ENCODE measurements at regions not wholly inside any gene's neighbourhood (a gene's known extent, or its start where the extent isn't known, plus 50 kb on each side); places are given as distances from the start of the nearest gene placed in this dataset.

DNA sequence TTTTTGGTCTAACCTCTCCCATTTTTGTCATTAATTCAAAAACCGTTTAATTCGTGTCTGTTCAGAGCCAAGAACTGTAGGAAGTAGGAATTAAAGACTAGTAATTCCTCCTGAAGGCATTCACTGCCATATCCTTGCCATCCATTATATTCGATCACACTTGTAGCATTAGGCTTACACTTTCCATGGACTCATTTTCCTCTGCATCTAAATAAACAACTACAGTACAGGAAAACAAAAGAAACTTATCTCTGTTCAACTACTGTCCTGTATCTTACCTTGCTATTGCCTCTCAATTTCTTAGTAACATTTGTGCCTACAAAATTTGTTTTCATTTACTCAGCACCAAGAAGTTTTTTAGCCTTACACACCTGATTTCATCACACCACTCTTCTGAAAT is 111.6 kb upstream of the SEMA3C start:
- TF ChIP-seq SIN3A (IDR thresholded peaks at IDR 0.05; ENCODE audit: borderline replicate concordance, insufficient read depth, low read length) (no peak), FOXP2 (optimal IDR thresholded peaks at IDR 0.05; ENCODE audit: borderline replicate concordance, extremely low read depth, extremely low read length, insufficient read depth) (no peak), POLR2AphosphoS5 (IDR thresholded peaks at IDR 0.05; ENCODE audit: low read depth, low read length) (no peak), TAF1 (IDR thresholded peaks at IDR 0.05; ENCODE audit: borderline replicate concordance, insufficient read depth, low read length) (no peak)
- TF ChIP-seq, protein P1, sequence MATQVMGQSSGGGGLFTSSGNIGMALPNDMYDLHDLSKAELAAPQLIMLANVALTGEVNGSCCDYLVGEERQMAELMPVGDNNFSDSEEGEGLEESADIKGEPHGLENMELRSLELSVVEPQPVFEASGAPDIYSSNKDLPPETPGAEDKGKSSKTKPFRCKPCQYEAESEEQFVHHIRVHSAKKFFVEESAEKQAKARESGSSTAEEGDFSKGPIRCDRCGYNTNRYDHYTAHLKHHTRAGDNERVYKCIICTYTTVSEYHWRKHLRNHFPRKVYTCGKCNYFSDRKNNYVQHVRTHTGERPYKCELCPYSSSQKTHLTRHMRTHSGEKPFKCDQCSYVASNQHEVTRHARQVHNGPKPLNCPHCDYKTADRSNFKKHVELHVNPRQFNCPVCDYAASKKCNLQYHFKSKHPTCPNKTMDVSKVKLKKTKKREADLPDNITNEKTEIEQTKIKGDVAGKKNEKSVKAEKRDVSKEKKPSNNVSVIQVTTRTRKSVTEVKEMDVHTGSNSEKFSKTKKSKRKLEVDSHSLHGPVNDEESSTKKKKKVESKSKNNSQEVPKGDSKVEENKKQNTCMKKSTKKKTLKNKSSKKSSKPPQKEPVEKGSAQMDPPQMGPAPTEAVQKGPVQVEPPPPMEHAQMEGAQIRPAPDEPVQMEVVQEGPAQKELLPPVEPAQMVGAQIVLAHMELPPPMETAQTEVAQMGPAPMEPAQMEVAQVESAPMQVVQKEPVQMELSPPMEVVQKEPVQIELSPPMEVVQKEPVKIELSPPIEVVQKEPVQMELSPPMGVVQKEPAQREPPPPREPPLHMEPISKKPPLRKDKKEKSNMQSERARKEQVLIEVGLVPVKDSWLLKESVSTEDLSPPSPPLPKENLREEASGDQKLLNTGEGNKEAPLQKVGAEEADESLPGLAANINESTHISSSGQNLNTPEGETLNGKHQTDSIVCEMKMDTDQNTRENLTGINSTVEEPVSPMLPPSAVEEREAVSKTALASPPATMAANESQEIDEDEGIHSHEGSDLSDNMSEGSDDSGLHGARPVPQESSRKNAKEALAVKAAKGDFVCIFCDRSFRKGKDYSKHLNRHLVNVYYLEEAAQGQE (IDR thresholded peaks at IDR 0.05; ENCODE audit: insufficient read depth in 1 of 2, low read depth in 2 of 2, low read length in 2 of 2) = no peak

DNA sequence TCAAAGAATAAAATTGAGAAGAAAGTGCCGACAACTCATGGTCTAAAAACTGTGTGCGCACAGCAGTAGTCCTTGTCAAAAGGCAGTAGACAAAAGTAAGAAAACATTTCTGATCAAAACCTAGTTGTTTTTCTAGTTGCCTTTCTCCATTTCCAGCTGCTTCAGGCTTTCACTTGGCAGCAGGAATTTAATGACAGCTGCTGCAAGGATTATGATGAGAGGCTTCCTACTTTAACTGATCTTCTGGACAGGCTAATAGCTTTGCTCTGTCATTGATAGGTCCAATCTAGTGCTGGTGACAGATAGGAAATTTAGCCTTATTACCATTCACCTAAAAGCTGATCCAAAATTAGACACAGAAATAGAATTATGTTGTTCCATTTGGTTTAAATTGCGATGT is 110.7 kb upstream of the SEMA3C start:
- TF ChIP-seq SIN3A (IDR thresholded peaks at IDR 0.05; ENCODE audit: borderline replicate concordance, insufficient read depth, low read length) (no peak), FOXP2 (optimal IDR thresholded peaks at IDR 0.05; ENCODE audit: borderline replicate concordance, extremely low read depth, extremely low read length, insufficient read depth) (no peak), TAF1 (IDR thresholded peaks at IDR 0.05; ENCODE audit: borderline replicate concordance, insufficient read depth, low read length) (no peak), POLR2AphosphoS5 (IDR thresholded peaks at IDR 0.05; ENCODE audit: low read depth, low read length) (no peak)
- TF ChIP-seq, protein P1 (IDR thresholded peaks at IDR 0.05; ENCODE audit: insufficient read depth in 1 of 2, low read depth in 2 of 2, low read length in 2 of 2) = no peak

DNA sequence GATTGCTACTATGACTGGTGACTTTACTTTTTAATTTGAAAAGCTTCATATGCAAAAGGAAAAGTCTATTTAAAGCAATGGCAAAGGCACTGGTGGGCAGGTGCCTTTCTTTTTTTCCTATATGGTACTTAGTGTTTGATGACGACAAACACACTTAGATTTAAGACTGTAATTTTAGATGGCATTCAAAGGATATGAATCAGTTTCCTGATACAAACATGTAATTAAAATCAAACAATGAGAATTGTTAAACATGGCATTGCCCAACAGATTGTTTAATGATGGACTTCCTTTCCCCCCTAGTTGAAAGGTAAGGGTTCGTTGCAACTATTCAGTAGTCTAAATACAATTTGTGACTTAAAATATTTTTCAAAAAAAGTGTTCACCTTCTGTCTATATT is 106.5 kb upstream of the SEMA3C start:
- TF ChIP-seq FOXP2 (optimal IDR thresholded peaks at IDR 0.05; ENCODE audit: borderline replicate concordance, extremely low read depth, extremely low read length, insufficient read depth) = no peak
- TF ChIP-seq SIN3A (IDR thresholded peaks at IDR 0.05; ENCODE audit: borderline replicate concordance, insufficient read depth, low read length) = no peak
- TF ChIP-seq, protein P1 (IDR thresholded peaks at IDR 0.05; ENCODE audit: insufficient read depth in 1 of 2, low read depth in 2 of 2, low read length in 2 of 2) = no peak
- TF ChIP-seq POLR2AphosphoS5 (IDR thresholded peaks at IDR 0.05; ENCODE audit: low read depth, low read length) = no peak
- TF ChIP-seq TAF1 (IDR thresholded peaks at IDR 0.05; ENCODE audit: borderline replicate concordance, insufficient read depth, low read length) = no peak

DNA sequence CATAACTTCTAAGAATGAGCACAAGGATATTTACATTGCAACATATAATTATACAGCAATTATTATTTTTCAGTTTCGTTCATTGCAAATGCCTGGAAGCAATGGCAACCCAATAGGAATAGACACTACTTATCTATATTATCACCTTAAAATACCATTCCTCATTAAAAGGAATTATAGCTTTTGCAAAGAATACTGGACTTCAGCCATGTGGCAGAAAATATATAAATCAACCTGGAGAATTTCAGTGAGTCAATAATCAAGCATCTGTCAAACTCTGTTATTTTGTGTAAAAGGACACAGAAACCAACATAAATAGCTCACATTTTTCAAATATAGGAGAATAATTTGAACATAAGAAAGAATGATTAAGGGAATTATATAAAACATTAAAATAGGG is 96.1 kb upstream of the SEMA3C start:
- TF ChIP-seq SIN3A (IDR thresholded peaks at IDR 0.05; ENCODE audit: borderline replicate concordance, insufficient read depth, low read length) (no peak), TAF1 (IDR thresholded peaks at IDR 0.05; ENCODE audit: borderline replicate concordance, insufficient read depth, low read length) (no peak), FOXP2 (optimal IDR thresholded peaks at IDR 0.05; ENCODE audit: borderline replicate concordance, extremely low read depth, extremely low read length, insufficient read depth) (no peak), POLR2AphosphoS5 (IDR thresholded peaks at IDR 0.05; ENCODE audit: low read depth, low read length) (no peak)
- TF ChIP-seq, protein P1 (IDR thresholded peaks at IDR 0.05; ENCODE audit: insufficient read depth in 1 of 2, low read depth in 2 of 2, low read length in 2 of 2) = no peak

DNA sequence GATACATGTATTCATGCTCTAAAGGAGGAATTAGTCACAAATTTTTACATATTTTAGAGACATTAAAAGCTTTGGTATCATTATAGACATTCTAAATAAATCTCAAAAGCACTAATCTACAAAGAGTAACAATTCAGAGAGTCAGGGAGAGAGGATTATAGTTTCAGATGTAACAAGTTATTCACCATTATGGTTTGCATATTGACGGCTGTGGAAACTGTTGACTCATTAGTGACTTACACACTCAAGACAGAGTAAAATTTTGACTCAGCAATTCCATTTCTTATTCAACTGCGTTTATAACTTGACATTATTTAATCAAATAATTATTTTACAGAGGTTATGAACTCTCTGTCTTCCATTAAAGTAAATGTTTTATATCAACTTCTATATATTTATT is 95.4 kb upstream of the SEMA3C start:
- TF ChIP-seq SIN3A (IDR thresholded peaks at IDR 0.05; ENCODE audit: borderline replicate concordance, insufficient read depth, low read length) (no peak), POLR2AphosphoS5 (IDR thresholded peaks at IDR 0.05; ENCODE audit: low read depth, low read length) (no peak), TAF1 (IDR thresholded peaks at IDR 0.05; ENCODE audit: borderline replicate concordance, insufficient read depth, low read length) (no peak), FOXP2 (optimal IDR thresholded peaks at IDR 0.05; ENCODE audit: borderline replicate concordance, extremely low read depth, extremely low read length, insufficient read depth) (no peak)
- TF ChIP-seq, protein P1 (IDR thresholded peaks at IDR 0.05; ENCODE audit: insufficient read depth in 1 of 2, low read depth in 2 of 2, low read length in 2 of 2) = no peak

Data from PFSK-1 (cell line).